Lower leg skin (tissue), 3 donors: ENCODE measurements at regions not wholly inside any gene's neighbourhood (a gene's known extent, or its start where the extent isn't known, plus 50 kb on each side); places are given as distances from the start of the nearest gene placed in this dataset.

Experiments used
- POLR2A ChIP-seq, 2 donors: fragments of 450-650 bp; IDR thresholded peaks; one replicate each; pipeline ENCODE4 v1.6.1; 2016 to 2017; ENCODE audit warnings: antibody characterized with exemption in 2 of 2, mild to moderate bottlenecking in 1 of 2, moderate library complexity in 1 of 2
- TF ChIP-seq, protein P1 (sequence below), 3 donors: fragments of 450-650 bp; IDR thresholded peaks; one replicate each; pipeline ENCODE4 v1.5.1; 2016; ENCODE audit warnings: antibody characterized with exemption in 3 of 3, mild to moderate bottlenecking in 3 of 3, moderate library complexity in 2 of 3

DNA sequence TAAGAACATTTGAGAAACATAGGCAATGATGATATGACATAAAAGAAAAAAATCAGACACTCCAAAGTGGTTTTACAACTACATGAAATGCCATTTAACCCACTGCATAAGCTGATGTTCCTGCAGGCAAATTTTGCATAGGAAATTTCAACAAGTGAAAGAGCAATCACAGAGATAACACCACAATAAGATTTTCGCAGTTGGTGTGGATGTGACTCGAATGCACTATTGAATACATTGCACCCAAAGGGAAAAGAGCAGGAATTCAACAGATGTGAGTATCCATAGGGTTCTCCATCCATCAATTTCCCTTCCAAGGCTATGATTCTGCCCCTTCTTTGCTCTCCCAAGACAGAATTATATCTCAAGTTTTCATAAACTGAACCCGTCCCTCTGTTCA lies 456.1 kb downstream of the RAP2B start:
- TF ChIP-seq, protein P1, sequence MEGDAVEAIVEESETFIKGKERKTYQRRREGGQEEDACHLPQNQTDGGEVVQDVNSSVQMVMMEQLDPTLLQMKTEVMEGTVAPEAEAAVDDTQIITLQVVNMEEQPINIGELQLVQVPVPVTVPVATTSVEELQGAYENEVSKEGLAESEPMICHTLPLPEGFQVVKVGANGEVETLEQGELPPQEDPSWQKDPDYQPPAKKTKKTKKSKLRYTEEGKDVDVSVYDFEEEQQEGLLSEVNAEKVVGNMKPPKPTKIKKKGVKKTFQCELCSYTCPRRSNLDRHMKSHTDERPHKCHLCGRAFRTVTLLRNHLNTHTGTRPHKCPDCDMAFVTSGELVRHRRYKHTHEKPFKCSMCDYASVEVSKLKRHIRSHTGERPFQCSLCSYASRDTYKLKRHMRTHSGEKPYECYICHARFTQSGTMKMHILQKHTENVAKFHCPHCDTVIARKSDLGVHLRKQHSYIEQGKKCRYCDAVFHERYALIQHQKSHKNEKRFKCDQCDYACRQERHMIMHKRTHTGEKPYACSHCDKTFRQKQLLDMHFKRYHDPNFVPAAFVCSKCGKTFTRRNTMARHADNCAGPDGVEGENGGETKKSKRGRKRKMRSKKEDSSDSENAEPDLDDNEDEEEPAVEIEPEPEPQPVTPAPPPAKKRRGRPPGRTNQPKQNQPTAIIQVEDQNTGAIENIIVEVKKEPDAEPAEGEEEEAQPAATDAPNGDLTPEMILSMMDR (IDR thresholded peaks at IDR 0.05), result no peak
- no peak for TF ChIP-seq POLR2A (IDR thresholded peaks at IDR 0.05)
